ENCODE measurements at regions not wholly inside any gene's neighbourhood (a gene's known extent, or its start where the extent isn't known, plus 50 kb on each side); places are given as distances from the start of the nearest gene placed in this dataset.

- Mint-ChIP-seq H3K9me3 (peaks cover 18% of the 10 kb centered on the region), H3K36me3 (ENCODE audit: low read depth) (peaks cover 6% of the 10 kb centered on the region), H3K27me3 (ENCODE audit: low read depth, poor library complexity) (no peaks in the 10 kb centered on the region), H3K4me1 (no peaks in the 10 kb centered on the region), H3K27ac (no peak overlapping the region), H3K4me3 (no peak overlapping the region)
- DNase-seq = no peak
- TF ChIP-seq CTCF (IDR thresholded peaks at IDR 0.05) = no peak
Observed at GRCh38 chr10:83734278-83734677, 405.0 kb upstream of the GHITM start.

DNA sequence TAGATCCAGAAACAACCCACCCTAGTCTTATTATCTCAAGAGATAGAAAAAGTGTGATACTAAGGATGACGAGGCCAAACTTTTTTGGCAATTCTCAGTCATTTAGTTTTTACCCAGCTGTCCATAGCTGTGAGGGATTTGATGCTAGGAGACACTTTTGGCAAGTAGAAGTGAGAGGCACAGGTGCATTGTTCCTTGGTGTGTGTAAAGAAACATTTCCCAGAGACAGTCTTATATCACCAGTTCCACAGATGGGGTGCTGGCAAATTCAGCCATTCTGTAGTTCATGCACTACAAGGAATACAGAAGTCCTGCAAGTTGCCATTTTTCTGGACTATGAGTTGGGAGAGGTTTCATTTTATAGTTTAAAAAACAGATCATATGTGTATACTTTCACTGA, 403.3 kb upstream of the GHITM start:
- no peaks in the 10 kb centered on the region for H3K27me3 Mint-ChIP-seq (ENCODE audit: low read depth, poor library complexity)
- H3K9me3 Mint-ChIP-seq = peaks cover 18% of the 10 kb centered on the region
- peaks cover 6% of the 10 kb centered on the region for H3K36me3 Mint-ChIP-seq (ENCODE audit: low read depth)
- no peaks in the 10 kb centered on the region for H3K4me1 Mint-ChIP-seq
- H3K27ac Mint-ChIP-seq = no peak overlapping the region
- TF ChIP-seq CTCF (IDR thresholded peaks at IDR 0.05) = no peak
- no peak for DNase-seq
- no peak overlapping the region for H3K4me3 Mint-ChIP-seq

- H3K36me3 Mint-ChIP-seq (ENCODE audit: low read depth) = peaks cover 6% of the 10 kb centered on the region
- peaks cover 67% of the 10 kb centered on the region for H3K9me3 Mint-ChIP-seq
- TF ChIP-seq CTCF (IDR thresholded peaks at IDR 0.05) = no peak
- no peaks in the 10 kb centered on the region for H3K4me1 Mint-ChIP-seq
- no peak overlapping the region for H3K4me3 Mint-ChIP-seq
- peaks cover under 1% of the 10 kb centered on the region for H3K27me3 Mint-ChIP-seq (ENCODE audit: low read depth, poor library complexity)
- H3K27ac Mint-ChIP-seq = no peak overlapping the region
- DNase-seq = no peak
Observed at GRCh38 chr10:83750604-83751003, 388.7 kb upstream of the GHITM start.

GRCh38 chr10:83753490-83753889, 385.8 kb upstream of the GHITM start:
- Mint-ChIP-seq H3K9me3 (peaks cover 59% of the 10 kb centered on the region), H3K36me3 (ENCODE audit: low read depth) (peaks cover 6% of the 10 kb centered on the region), H3K4me3 (no peak overlapping the region), H3K27ac (no peak overlapping the region), H3K27me3 (ENCODE audit: low read depth, poor library complexity) (no peaks in the 10 kb centered on the region), H3K4me1 (no peaks in the 10 kb centered on the region)
- DNase-seq = no peak
- TF ChIP-seq CTCF (IDR thresholded peaks at IDR 0.05) = no peak

DNA sequence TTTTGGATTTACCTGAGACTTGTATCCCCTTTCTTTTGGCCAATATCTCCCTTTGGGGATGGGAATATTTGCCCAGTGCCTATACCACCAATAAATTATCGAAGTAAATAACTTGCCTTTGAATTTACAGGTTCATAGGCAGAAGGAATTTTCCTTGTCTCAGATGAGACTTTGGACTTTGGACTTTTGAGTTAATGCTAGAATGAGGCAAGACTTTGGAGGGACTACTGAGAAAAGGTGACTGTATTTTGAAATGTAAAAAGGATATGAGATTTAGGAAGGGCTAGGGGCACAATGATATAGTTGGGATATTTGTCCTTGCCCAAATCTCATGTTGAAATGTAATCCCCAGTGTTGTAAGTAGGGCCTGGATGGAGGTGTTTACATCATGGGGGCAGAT, 384.5 kb upstream of the GHITM start:
- no peak for TF ChIP-seq CTCF (IDR thresholded peaks at IDR 0.05)
- H3K27me3 Mint-ChIP-seq (ENCODE audit: low read depth, poor library complexity) = peaks cover 9% of the 10 kb centered on the region
- peaks cover 6% of the 10 kb centered on the region for H3K36me3 Mint-ChIP-seq (ENCODE audit: low read depth)
- peaks cover 47% of the 10 kb centered on the region for H3K9me3 Mint-ChIP-seq
- no peak overlapping the region for H3K27ac Mint-ChIP-seq
- no peak overlapping the region for H3K4me3 Mint-ChIP-seq
- no peak for DNase-seq
- no peaks in the 10 kb centered on the region for H3K4me1 Mint-ChIP-seq

DNA sequence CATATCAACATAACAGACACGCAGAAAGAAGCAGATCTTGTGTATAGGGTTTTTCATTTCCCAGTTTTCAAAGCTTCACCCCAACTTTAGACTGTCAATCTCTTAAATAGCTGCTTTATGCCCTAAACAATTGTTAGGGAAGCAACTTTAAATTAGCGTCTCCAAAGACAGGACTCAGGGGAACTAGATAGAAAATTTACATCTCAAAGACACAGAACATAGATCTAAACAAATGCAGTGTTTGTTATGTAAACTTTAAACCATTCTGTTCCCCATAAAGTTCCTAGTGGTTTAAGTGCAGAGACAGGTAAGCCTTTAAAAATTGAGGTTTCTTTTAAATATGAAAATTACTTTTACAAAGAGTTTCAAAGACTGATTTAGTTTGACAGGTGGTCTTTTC, 379.2 kb upstream of the GHITM start:
- Mint-ChIP-seq H3K36me3 (ENCODE audit: low read depth) (no peaks in the 10 kb centered on the region), H3K27ac (no peak overlapping the region), H3K4me3 (no peak overlapping the region), H3K27me3 (ENCODE audit: low read depth, poor library complexity) (peaks cover 9% of the 10 kb centered on the region), H3K4me1 (no peaks in the 10 kb centered on the region), H3K9me3 (no peaks in the 10 kb centered on the region)
- DNase-seq = no peak
- no peak for TF ChIP-seq CTCF (IDR thresholded peaks at IDR 0.05)
